GM12878 (cell line): ENCODE measurements at regions not wholly inside any gene's neighbourhood (a gene's known extent, or its start where the extent isn't known, plus 50 kb on each side); places are given as distances from the start of the nearest gene placed in this dataset.

Experiments used
- ATAC-seq: fragments of 200-7000 bp; cut with Tn5 transposase; 3 replicates; pipeline ENCODE4 v1.9.1; 2020; ENCODE audit warnings: mild to moderate bottlenecking, moderate library complexity
- BruUV-seq: library from RNA; stranded (reverse); fragments of 400-500 nt; replicated peaks from 2 replicates; lab custom pipeline; 2021; lab: Mats Ljungman, UMichigan
- CTCF ChIA-PET: fragments of 300-600 bp; sonication (Branson Sonifier 250); formaldehyde crosslinking; extraction: SDS; loops from one replicate; lab custom pipeline; 2021; ENCODE audit warnings: inconsistent platforms; lab: Yijun Ruan, JAX
- POLR2A ChIA-PET: fragments of 350-600 bp; formaldehyde crosslinking; extraction: SDS; loops from one replicate; lab custom pipeline; 2021; ENCODE audit warnings: inconsistent platforms; lab: Charles Lee
- RAD21 ChIA-PET: fragments of 300-600 bp; sonication (Branson Sonifier 250); formaldehyde crosslinking; loops from one replicate; lab custom pipeline; 2023; ENCODE audit warnings: antibody characterized with exemption; ENCODE audit not compliant: unreplicated experiment; lab: Charles Lee
- SMC1A ChIA-PET: fragments of 300-600 bp; sonication (Branson Sonifier 250); formaldehyde crosslinking; loops from one replicate; lab custom pipeline; 2023; ENCODE audit not compliant: unreplicated experiment, uncharacterized antibody; lab: Charles Lee
- DNase-seq: peaks from one replicate; pipeline ENCODE4 v3.0.0-alpha.2; 2011; ENCODE audit warnings: low read depth, low spot score
- FAIRE-seq: peaks from 3 replicates; lab custom pipeline; 2011; peaks lifted over from hg19 to GRCh38; lab: Jason Lieb, UNC
- H2AFZ ChIP-seq: 2 replicates; pipeline ENCODE4 v1.6.0; 2011; ENCODE audit warnings: low read depth, low read length, control low read depth; ENCODE audit not compliant: control insufficient read depth
- H3K27ac ChIP-seq: 2 replicates; pipeline ENCODE4 v1.5.1; 2011; ENCODE audit warnings: control low read depth; ENCODE audit not compliant: control insufficient read depth, insufficient read depth
- H3K27me3 ChIP-seq, 2 experiments: replicated peaks in 1 of 2; 2 replicates each; pipeline versions ENCODE4 v1.6.0 to v1.6.1; 2011; ENCODE audit warnings: low read length in 1 of 2; ENCODE audit not compliant: control insufficient read depth in 2 of 2, insufficient read depth in 2 of 2
- H3K36me3 ChIP-seq, 2 experiments: 2 replicates each; pipeline ENCODE4 v1.5.1; 2011; ENCODE audit warnings: low read length in 1 of 2; ENCODE audit not compliant: control insufficient read depth in 2 of 2, insufficient read depth in 2 of 2
- H3K4me1 ChIP-seq: 2 replicates; pipeline ENCODE4 v1.6.1; 2011; ENCODE audit warnings: mild to moderate bottlenecking, low read length, moderate library complexity, mixed read lengths; ENCODE audit not compliant: control insufficient read depth, insufficient read depth
- H3K4me2 ChIP-seq: 2 replicates; pipeline ENCODE4 v1.6.0; 2011; ENCODE audit warnings: control low read depth; ENCODE audit not compliant: control insufficient read depth, insufficient read depth
- H3K4me3 ChIP-seq: fragments of 200-600 bp; sonication (generic); 2 replicates; pipeline ENCODE4 v1.5.1; 2016
- H3K79me2 ChIP-seq: 2 replicates; pipeline ENCODE4 v1.6.0; 2011; ENCODE audit warnings: low read length; ENCODE audit not compliant: control insufficient read depth, insufficient read depth
- H3K9ac ChIP-seq: 2 replicates; pipeline ENCODE4 v1.8.0; 2011; ENCODE audit warnings: low read length, control low read depth, mixed read lengths; ENCODE audit not compliant: control insufficient read depth, insufficient read depth
- H3K9me3 ChIP-seq: replicated peaks from 3 replicates; pipeline ENCODE4 v1.5.1; 2011; ENCODE audit warnings: mild to moderate bottlenecking, low read length; ENCODE audit not compliant: control insufficient read depth, insufficient read depth
- H4K20me1 ChIP-seq: 2 replicates; pipeline ENCODE4 v1.6.0; 2011; ENCODE audit not compliant: control insufficient read depth, insufficient read depth
- BMI1 ChIP-seq: fragments of 450-650 bp; IDR thresholded peaks from 2 replicates; pipeline ENCODE4 v1.6.1; 2016; ENCODE audit warnings: mild to moderate bottlenecking, moderate library complexity, borderline replicate concordance
- CREB1 ChIP-seq: IDR thresholded peaks from 2 replicates; pipeline ENCODE4 v1.6.1; 2012; ENCODE audit warnings: low read depth, mild to moderate bottlenecking, inconsistent platforms
- NR2C1 ChIP-seq: fragments of 450-650 bp; IDR thresholded peaks from 2 replicates; pipeline ENCODE4 v1.6.1; 2017; ENCODE audit warnings: antibody characterized with exemption, mild to moderate bottlenecking, moderate library complexity
- POU2F2 ChIP-seq: IDR thresholded peaks from 3 replicates; pipeline ENCODE4 v1.6.1; 2011; ENCODE audit warnings: low read depth, mild to moderate bottlenecking, low read length, borderline replicate concordance
- SMARCA5 ChIP-seq: fragments of 450-650 bp; IDR thresholded peaks from 2 replicates; pipeline ENCODE4 v1.6.1; 2017; ENCODE audit warnings: mild to moderate bottlenecking
- WGBS: methylation state at CpG from one replicate; pipeline ENCODE4 v1.1.6; 2016; ENCODE audit warnings: low lambda C conversion rate; ENCODE audit not compliant: insufficient replicate concordance, insufficient coverage; ENCODE audit errors: missing lambda C conversion rate; 5-methylcytosine and 5-hydroxymethylcytosine counted together
- in situ Hi-C: fragments of 300-500 bp; cut with MboI; formaldehyde crosslinking; loops from 9 replicates; pipeline ENCODE4 v1.14.3; 2018; ENCODE audit warnings: mixed read lengths
- intact Hi-C: fragments of 100-400 bp; cut with micrococcal nuclease; formaldehyde crosslinking; loops from one replicate; pipeline ENCODE4 v1.14.2; 2022; ENCODE audit not compliant: unreplicated experiment
- TF ChIP-seq, protein P1 (sequence below): fragments of 450-650 bp; formaldehyde crosslinking; IDR thresholded peaks from 2 replicates; pipeline ENCODE4 v1.5.0; 2022; ENCODE audit warnings: mild to moderate bottlenecking, missing genetic modification characterization
- TF ChIP-seq, protein P2 (sequence below): IDR thresholded peaks from 2 replicates; pipeline ENCODE4 v1.6.1; 2012; ENCODE audit warnings: low read depth, low read length, improper control_type of control experiment

DNA sequence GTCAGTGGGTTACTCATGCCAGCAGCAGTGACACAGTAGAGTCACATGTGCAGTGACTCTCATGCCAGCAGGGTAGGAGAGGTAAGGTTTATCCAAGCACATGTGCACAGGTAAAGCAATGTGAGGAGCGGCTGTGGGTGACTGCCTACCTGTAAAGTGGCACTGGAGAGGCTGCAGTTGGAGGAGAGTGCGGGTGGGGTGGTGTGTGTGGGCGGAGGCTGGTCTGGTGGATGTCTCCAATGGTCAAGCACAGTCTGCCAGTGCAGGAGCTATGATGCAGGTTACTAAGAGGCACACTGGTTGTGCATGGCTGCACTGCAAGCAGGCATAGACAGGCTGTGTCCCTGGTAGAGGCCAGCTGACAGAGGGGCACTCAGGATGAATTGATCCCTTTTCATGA is 588.2 kb upstream of the FTMT start:
- SMC1A ChIA-PET, result no interaction called here
- ATAC-seq (no peak), FAIRE-seq (no peak), DNase-seq (no peak)
- Histone ChIP-seq H2AFZ (no peak overlapping the region), H4K20me1 (no peaks in the 10 kb centered on the region), H3K9me3 (no peaks in the 10 kb centered on the region), H3K27me3 (no peaks in the 10 kb centered on the region), H3K4me2 (no peak overlapping the region), H3K36me3 (no peaks in the 10 kb centered on the region), H3K4me3 (no peak overlapping the region), H3K79me2 (no peaks in the 10 kb centered on the region), H3K27ac (no peak overlapping the region), H3K9ac (no peak overlapping the region), H3K4me1 (no peaks in the 10 kb centered on the region)
- RAD21 ChIA-PET, result no interaction called here
- CTCF ChIA-PET, result no interaction called here
- BruUV-seq, result no TSS peak
- no peak for TF ChIP-seq BMI1
- TF ChIP-seq, protein P1, sequence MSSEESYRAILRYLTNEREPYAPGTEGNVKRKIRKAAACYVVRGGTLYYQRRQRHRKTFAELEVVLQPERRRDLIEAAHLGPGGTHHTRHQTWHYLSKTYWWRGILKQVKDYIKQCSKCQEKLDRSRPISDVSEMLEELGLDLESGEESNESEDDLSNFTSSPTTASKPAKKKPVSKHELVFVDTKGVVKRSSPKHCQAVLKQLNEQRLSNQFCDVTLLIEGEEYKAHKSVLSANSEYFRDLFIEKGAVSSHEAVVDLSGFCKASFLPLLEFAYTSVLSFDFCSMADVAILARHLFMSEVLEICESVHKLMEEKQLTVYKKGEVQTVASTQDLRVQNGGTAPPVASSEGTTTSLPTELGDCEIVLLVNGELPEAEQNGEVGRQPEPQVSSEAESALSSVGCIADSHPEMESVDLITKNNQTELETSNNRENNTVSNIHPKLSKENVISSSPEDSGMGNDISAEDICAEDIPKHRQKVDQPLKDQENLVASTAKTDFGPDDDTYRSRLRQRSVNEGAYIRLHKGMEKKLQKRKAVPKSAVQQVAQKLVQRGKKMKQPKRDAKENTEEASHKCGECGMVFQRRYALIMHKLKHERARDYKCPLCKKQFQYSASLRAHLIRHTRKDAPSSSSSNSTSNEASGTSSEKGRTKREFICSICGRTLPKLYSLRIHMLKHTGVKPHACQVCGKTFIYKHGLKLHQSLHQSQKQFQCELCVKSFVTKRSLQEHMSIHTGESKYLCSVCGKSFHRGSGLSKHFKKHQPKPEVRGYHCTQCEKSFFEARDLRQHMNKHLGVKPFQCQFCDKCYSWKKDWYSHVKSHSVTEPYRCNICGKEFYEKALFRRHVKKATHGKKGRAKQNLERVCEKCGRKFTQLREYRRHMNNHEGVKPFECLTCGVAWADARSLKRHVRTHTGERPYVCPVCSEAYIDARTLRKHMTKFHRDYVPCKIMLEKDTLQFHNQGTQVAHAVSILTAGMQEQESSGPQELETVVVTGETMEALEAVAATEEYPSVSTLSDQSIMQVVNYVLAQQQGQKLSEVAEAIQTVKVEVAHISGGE, result no peak
- no peak for TF ChIP-seq CREB1
- TF ChIP-seq, protein P2, sequence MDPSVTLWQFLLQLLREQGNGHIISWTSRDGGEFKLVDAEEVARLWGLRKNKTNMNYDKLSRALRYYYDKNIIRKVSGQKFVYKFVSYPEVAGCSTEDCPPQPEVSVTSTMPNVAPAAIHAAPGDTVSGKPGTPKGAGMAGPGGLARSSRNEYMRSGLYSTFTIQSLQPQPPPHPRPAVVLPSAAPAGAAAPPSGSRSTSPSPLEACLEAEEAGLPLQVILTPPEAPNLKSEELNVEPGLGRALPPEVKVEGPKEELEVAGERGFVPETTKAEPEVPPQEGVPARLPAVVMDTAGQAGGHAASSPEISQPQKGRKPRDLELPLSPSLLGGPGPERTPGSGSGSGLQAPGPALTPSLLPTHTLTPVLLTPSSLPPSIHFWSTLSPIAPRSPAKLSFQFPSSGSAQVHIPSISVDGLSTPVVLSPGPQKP, result no peak
- TF ChIP-seq NR2C1, result no peak
- TF ChIP-seq SMARCA5, result no peak
- TF ChIP-seq POU2F2, result no peak
- 11% methylated on average over 3 of the region's 3 CpGs for WGBS
- intact Hi-C loops (no loop called here), in situ Hi-C loops (no loop called here)
- POLR2A ChIA-PET, result no interaction called here
